Aorta (tissue), 5 donors: ENCODE measurements at regions not wholly inside any gene's neighbourhood (a gene's known extent, or its start where the extent isn't known, plus 50 kb on each side); places are given as distances from the start of the nearest gene placed in this dataset.

Experiments
- ATAC-seq: fragments of 200-7000 bp; cut with Tn5 transposase; one replicate; pipeline ENCODE4 v1.9.1; 2022; ENCODE audit warnings: moderate library complexity; ENCODE audit not compliant: low FRiP score
- DNase-seq, 2 donors: peaks; one replicate each; pipeline ENCODE4 v3.0.0-alpha.2; 2020
- H3K27ac ChIP-seq, 2 donors: one replicate each; pipeline ENCODE4 v1.5.1; 2013; ENCODE audit warnings: low read length in 2 of 2, mild to moderate bottlenecking in 2 of 2, moderate library complexity in 2 of 2, control low read depth in 1 of 2, inconsistent platforms in 1 of 2, low read depth in 1 of 2
- H3K27me3 ChIP-seq, 2 donors: one replicate each; pipeline ENCODE4 v1.6.1; 2013; ENCODE audit warnings: control low read depth in 1 of 2, low read length in 1 of 2, mild to moderate bottlenecking in 1 of 2, moderate library complexity in 1 of 2; ENCODE audit not compliant: insufficient read depth in 2 of 2, control insufficient read depth in 1 of 2
- H3K36me3 ChIP-seq, 2 donors: one replicate each; pipeline ENCODE4 v1.6.1; 2013; ENCODE audit warnings: control low read depth in 1 of 2, low read length in 1 of 2, mild to moderate bottlenecking in 1 of 2; ENCODE audit not compliant: insufficient read depth in 2 of 2, control insufficient read depth in 1 of 2
- H3K4me1 ChIP-seq, 2 donors: one replicate each; pipeline ENCODE4 v1.6.1; 2013; ENCODE audit warnings: low read length in 2 of 2, control low read depth in 1 of 2, mild to moderate bottlenecking in 1 of 2, moderate library complexity in 1 of 2; ENCODE audit not compliant: insufficient read depth in 2 of 2, control insufficient read depth in 1 of 2
- H3K4me3 ChIP-seq, 2 donors: one replicate each; pipeline ENCODE4 v1.5.1; 2013; ENCODE audit warnings: low read length in 2 of 2, control low read depth in 1 of 2, mild to moderate bottlenecking in 1 of 2
- H3K9me3 ChIP-seq: one replicate; pipeline ENCODE4 v1.6.1; 2013; ENCODE audit warnings: mild to moderate bottlenecking, low read length; ENCODE audit not compliant: control insufficient read depth
- WGBS, 2 donors: extraction: QIAGEN DNeasy Blood & Tissue Kit; methylation state at CpG; one replicate each; pipeline ENCODE4 v1.1.7; 2013; 5-methylcytosine and 5-hydroxymethylcytosine counted together
- intact Hi-C, 2 donors: fragments of 100-400 bp; cut with DNase I; formaldehyde crosslinking; loops; one replicate each; pipeline versions ENCODE4 v1.14.2 to v1.15.0; 2022
- donor health status: healthy with polysubstance abuse.
- donor health status: Bipolar disorder and iron deficiency.
- donor health status: DM: no; HTN: no; CAD: no.
- donor health status: DM: no; HTN: no; CAD: no.
- donor health status: DM: yes; HTN: yes; CAD: no.

DNA sequence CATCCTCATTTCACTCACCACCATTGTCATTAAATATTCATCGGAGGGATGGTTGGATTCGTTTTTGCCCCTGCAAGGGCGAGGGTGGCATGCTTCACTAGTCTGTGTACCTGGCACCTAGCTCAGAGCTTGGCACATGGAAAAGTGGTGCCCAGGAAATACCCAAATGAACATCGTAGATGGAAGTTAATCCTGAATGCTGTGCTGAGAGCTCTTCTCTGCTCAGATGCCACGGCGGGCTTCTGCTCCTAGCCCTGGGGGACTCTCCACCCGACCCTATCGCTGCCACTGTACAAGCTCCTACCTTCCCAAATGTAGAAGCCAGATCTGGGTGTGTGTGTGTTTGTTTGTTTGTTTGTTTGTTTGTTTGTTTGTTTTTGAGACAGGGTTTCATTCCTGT is 113.0 kb upstream of the ZNF507 start:
- no peak overlapping the region for H3K27ac ChIP-seq
- no peak for DNase-seq
- H3K27me3 ChIP-seq = no peaks in the 10 kb centered on the region
- no peaks in the 10 kb centered on the region for H3K36me3 ChIP-seq
- intact Hi-C loops = no loop called here
- H3K4me1 ChIP-seq = no peaks in the 10 kb centered on the region
- H3K4me3 ChIP-seq = no peak overlapping the region
- ATAC-seq = no peak
- H3K9me3 ChIP-seq = no peaks in the 10 kb centered on the region
- 81 to 84% methylated on average over 8 of the region's 8 CpGs for WGBS, 2 donors

DNA sequence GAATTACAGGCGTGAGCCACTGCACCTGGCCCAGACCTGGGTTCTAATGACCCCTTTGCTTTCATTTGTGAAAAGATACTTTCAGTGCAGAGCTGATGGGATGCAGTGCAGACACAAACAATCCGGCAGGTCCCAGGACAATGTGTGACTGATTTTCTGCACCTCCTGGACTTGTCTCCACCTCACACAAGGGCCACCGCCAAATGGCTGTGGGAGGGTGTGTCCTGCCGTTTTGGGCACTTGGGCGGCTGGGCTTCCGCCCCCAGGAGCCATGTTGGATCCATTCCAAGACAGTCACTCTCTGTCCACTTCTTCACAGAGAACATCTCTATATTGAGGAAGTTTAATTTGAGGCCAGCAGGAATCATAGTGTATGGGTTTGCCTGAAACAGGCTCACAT is 112.3 kb upstream of the ZNF507 start:
- Histone ChIP-seq H3K4me3 (no peak overlapping the region), H3K4me1 (no peaks in the 10 kb centered on the region), H3K27ac (no peak overlapping the region), H3K27me3 (no peaks in the 10 kb centered on the region), H3K36me3 (no peaks in the 10 kb centered on the region), H3K9me3 (peaks cover 1% of the 10 kb centered on the region)
- intact Hi-C loops = no loop called here
- ATAC-seq (no peak), DNase-seq (no peak)
- 60 to 64% methylated on average over 6 of the region's 6 CpGs for WGBS, 2 donors

DNA sequence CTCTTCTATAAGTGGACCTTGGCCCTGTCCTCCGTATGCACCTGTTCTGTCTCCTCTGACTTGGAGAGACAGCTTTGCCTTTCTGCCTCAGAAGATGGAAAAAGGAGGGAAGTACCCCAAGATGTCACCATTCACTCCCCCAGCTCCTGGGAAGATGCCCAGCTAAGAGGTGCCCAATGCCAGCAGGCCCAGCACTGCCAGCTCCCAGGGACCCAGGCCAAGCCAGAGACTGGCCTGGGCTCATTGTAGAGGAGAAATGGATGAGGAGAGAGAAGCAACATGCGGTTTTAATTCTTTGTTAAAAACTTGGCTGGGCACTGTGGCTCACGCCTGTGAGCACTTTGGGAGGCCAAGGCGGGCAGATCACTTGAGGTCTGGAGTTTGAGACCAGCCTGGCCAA is 111.5 kb upstream of the ZNF507 start:
- no peak for ATAC-seq
- intact Hi-C loops = no loop called here

DNA sequence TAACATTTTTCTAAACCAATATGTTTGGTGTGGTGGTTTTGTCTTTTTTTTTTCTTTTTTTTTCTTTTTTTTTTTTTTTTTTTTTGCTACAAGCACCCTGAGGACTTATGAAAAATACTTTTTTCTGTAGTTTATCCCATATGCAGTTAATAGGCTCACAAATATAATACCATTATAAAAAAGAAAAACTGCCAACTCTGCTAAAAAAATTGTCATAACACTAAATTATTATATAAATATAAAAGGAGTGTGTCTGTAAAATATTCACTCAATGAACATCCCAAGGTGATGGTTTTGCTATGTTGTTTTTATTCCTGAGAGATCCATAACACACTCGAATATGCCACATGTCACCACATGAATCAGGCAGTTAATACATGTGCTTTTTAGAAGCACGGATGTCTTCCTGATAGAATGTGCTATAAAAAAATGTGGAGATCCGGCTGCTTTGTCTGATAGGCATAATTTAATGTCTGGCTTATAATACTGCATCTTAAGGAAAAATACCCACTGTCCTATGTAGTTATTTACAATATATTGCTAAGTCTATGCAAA is 110.7 kb upstream of the ZNF507 start:
- H3K27ac ChIP-seq = no peak overlapping the region
- H3K36me3 ChIP-seq = no peaks in the 10 kb centered on the region
- WGBS, 2 donors = 40 to 51% methylated on average over 3 of the region's 3 CpGs
- intact Hi-C loops = no loop called here
- DNase-seq (no peak), ATAC-seq (no peak)
- H3K4me1 ChIP-seq = no peaks in the 10 kb centered on the region
- H3K9me3 ChIP-seq = peaks cover 2% of the 10 kb centered on the region
- no peak overlapping the region for H3K4me3 ChIP-seq
- H3K27me3 ChIP-seq = no peaks in the 10 kb centered on the region

More for the DNA sequence above, 111.5 kb upstream of the ZNF507 start:
- peaks cover 2% of the 10 kb centered on the region for H3K9me3 ChIP-seq
- no peak for DNase-seq
- H3K27me3 ChIP-seq = no peaks in the 10 kb centered on the region
- H3K36me3 ChIP-seq = no peaks in the 10 kb centered on the region
- H3K27ac ChIP-seq = no peak overlapping the region
- no peaks in the 10 kb centered on the region for H3K4me1 ChIP-seq
- WGBS, 2 donors = 44 to 49% methylated on average over 4 of the region's 4 CpGs
- no peak overlapping the region for H3K4me3 ChIP-seq

DNA sequence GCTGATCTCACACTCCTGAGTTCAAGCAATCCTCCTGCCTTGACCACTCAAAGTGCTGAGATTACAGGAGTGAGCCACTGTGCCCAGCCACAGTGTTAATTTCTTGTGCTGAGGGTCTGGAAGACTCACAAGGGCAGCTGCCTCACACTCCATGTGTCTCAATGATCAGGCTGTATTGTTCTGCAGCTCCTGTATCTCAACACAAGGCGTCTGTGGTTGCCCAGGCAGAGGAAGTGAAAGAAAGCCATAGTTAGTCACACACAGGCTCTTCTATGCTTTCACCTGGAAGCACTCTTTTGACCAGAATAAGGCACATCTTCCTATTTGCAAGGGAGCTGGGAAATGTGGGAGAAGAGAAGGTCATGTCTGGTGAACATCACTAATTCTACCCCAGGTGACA is 107.3 kb upstream of the ZNF507 start:
- peaks cover 2% of the 10 kb centered on the region for H3K9me3 ChIP-seq
- no peaks in the 10 kb centered on the region for H3K27me3 ChIP-seq
- no peak overlapping the region for H3K4me3 ChIP-seq
- 32 to 35% methylated on average over 1 of the region's 1 CpG for WGBS, 2 donors
- H3K36me3 ChIP-seq = no peaks in the 10 kb centered on the region
- no peaks in the 10 kb centered on the region for H3K4me1 ChIP-seq
- no peak for ATAC-seq
- intact Hi-C loops = no loop called here
- no peak overlapping the region for H3K27ac ChIP-seq
- DNase-seq = no peak

DNA sequence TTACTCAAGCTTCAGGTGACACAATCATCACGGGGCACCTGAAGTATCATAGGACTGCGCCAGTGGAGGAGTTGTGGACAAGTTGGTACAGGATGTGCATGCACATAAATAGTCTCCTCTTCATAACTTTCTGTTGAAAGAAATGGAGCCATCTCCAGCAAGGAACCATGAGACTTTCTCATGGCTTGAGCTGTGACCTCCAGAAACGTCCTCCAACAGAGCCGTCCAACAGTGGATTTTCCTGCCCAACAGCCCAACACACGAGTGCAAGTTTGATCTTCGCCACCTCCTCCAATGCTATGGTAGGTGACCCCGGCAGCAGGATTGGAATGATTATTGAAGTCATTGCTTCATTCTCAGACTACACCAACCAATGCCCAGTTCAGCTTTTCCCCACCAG is 105.1 kb upstream of the ZNF507 start:
- intact Hi-C loops = no loop called here
- H3K36me3 ChIP-seq = no peaks in the 10 kb centered on the region
- H3K27me3 ChIP-seq = no peaks in the 10 kb centered on the region
- 88 to 91% methylated on average over 7 of the region's 7 CpGs for WGBS, 2 donors
- H3K27ac ChIP-seq = no peak overlapping the region
- no peaks in the 10 kb centered on the region for H3K4me1 ChIP-seq
- H3K9me3 ChIP-seq = peaks cover 2% of the 10 kb centered on the region
- no peak overlapping the region for H3K4me3 ChIP-seq
- no peak for DNase-seq
- no peak for ATAC-seq

DNA sequence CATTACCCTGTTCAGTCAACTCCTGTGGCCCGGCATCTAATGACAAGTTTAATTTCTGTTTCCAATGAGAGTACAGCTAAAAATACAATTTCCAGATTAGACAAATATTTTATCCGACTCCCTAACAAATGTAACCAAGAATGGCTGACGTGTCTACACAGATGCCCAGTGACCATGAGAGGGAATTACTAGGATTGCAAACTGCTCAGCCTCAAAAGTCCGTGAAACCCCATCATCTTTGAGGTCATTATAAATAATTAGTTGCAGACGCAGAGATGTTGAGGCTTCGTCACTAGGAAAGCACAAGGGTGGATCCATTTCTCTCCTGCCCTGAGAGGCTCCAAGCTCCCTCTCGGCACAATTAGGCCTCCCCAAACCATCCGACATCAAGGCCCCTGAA is 104.1 kb upstream of the ZNF507 start:
- no peaks in the 10 kb centered on the region for H3K27me3 ChIP-seq
- H3K4me1 ChIP-seq = no peaks in the 10 kb centered on the region
- H3K4me3 ChIP-seq = no peak overlapping the region
- intact Hi-C loops = no loop called here
- no peak for ATAC-seq
- no peak overlapping the region for H3K27ac ChIP-seq
- H3K9me3 ChIP-seq = peaks cover 2% of the 10 kb centered on the region
- no peaks in the 10 kb centered on the region for H3K36me3 ChIP-seq
- DNase-seq = no peak
- 42 to 53% methylated on average over 8 of the region's 8 CpGs for WGBS, 2 donors

DNA sequence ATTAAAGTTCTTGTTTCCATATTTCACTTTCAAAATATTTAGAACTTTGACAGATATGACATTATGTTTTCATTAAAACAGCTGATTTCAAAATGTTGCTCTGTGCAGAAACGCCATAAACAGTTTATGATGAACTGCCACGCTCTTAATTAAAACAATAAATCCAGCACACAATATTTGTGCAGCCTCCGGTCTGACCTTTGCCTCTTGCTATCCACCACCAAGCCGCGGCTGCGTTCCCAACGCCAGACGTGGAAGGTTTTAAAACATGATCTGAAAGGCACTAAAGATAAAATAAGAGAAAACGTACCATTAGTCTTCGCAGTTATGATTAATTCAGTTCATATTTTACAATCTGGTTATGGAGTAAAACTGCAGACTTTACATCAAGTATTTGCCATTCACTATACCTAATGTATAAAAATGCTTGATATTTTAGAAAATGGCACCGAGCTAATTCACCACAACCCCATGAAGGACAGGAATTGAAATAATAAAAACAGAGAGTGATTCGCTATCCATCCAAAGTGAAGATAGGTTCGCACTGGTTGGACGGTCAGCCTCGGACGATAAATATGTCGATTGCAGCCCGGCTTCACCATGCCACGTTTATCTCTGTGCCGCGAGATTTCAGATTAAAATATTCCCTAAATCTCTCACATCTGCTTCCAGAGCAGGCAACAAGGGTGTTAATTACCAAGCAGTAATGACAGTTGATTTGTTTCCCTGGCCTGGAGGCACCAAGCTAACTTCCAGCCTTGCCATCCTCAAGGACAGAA is 103.3 kb upstream of the ZNF507 start:
- H3K27me3 ChIP-seq = no peaks in the 10 kb centered on the region
- no peaks in the 10 kb centered on the region for H3K4me1 ChIP-seq
- WGBS, 2 donors = 51 to 58% methylated on average over 21 of the region's 21 CpGs
- H3K27ac ChIP-seq = no peak overlapping the region
- no peak for DNase-seq
- H3K36me3 ChIP-seq = no peaks in the 10 kb centered on the region
- no peak overlapping the region for H3K4me3 ChIP-seq
- intact Hi-C loops = no loop called here
- ATAC-seq = no peak
- H3K9me3 ChIP-seq = peaks cover 2% of the 10 kb centered on the region

DNA sequence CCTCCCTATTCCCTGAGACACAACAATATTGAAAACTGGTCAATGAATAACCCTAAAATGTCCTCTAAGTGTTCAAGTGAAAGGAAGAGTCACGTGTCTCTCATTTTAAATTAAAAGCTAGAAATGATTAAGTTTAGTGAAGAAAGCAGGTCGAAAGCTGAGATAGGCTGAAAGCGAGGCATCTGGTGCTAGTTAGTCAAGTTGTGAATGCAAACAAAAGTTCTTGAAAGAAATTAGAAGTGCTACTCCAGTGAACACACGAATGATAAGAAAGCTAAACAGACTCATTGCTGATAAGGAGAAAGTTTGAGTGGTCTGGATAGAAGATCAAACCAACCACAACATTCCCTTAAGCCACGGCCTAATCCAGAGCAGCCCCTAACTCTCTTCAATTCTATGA is 99.4 kb upstream of the ZNF507 start:
- ATAC-seq = no peak
- Histone ChIP-seq H3K27ac (no peak overlapping the region), H3K9me3 (no peaks in the 10 kb centered on the region), H3K27me3 (no peaks in the 10 kb centered on the region), H3K4me1 (no peaks in the 10 kb centered on the region), H3K36me3 (no peaks in the 10 kb centered on the region), H3K4me3 (no peak overlapping the region)
- intact Hi-C loops = no loop called here
- 25 to 30% methylated on average over 5 of the region's 5 CpGs for WGBS, 2 donors
- no peak for DNase-seq
